HG03565 (cell line): ENCODE measurements at regions not wholly inside any gene's neighbourhood (a gene's known extent, or its start where the extent isn't known, plus 50 kb on each side); places are given as distances from the start of the nearest gene placed in this dataset.

Experiments used
- ATAC-seq: cut with Tn5 transposase; IDR thresholded peaks from one replicate; pipeline ENCODE4 v1.9.1; 2021; ENCODE audit warnings: mild to moderate bottlenecking, moderate library complexity; ENCODE audit not compliant: unreplicated experiment

- ATAC-seq: no peak
Measured at GRCh38 chr3:182244222-182244971, 532.7 kb downstream of the SOX2 start.

GRCh38 chr3:182245059-182245458 lies 533.3 kb downstream of the SOX2 start:
- ATAC-seq: no peak

GRCh38 chr3:182246870-182247269 lies 535.1 kb downstream of the SOX2 start:
- ATAC-seq: no peak

- no peak for ATAC-seq
Measured at GRCh38 chr3:182248349-182248880, 536.7 kb downstream of the SOX2 start.

- no peak for ATAC-seq
Measured at GRCh38 chr3:182252802-182253201, 540.5 kb upstream of the ATP11B start.

GRCh38 chr3:182255158-182255557 lies 538.1 kb upstream of the ATP11B start:
- ATAC-seq: no peak

GRCh38 chr3:182257361-182257760 lies 535.9 kb upstream of the ATP11B start:
- ATAC-seq: no peak

GRCh38 chr3:182258538-182259177 lies 534.6 kb upstream of the ATP11B start:
- no peak for ATAC-seq

- no peak for ATAC-seq
Measured at GRCh38 chr3:182259579-182259978, 533.7 kb upstream of the ATP11B start.

GRCh38 chr3:182261041-182261440 lies 532.3 kb upstream of the ATP11B start:
- ATAC-seq: no peak

GRCh38 chr3:182268711-182269110 lies 524.6 kb upstream of the ATP11B start:
- ATAC-seq: no peak

GRCh38 chr3:182276512-182276911 lies 516.8 kb upstream of the ATP11B start:
- no peak for ATAC-seq

- ATAC-seq: no peak
Measured at GRCh38 chr3:182284793-182285192, 508.5 kb upstream of the ATP11B start.

GRCh38 chr3:182292591-182292990 lies 500.7 kb upstream of the ATP11B start:
- no peak for ATAC-seq

- ATAC-seq: no peak
Measured at GRCh38 chr3:182294256-182294655, 499.0 kb upstream of the ATP11B start.

- no peak for ATAC-seq
Measured at GRCh38 chr3:182294696-182295095, 498.6 kb upstream of the ATP11B start.

GRCh38 chr3:182300266-182300665 lies 493.0 kb upstream of the ATP11B start:
- ATAC-seq: no peak

GRCh38 chr3:182303169-182303568 lies 490.1 kb upstream of the ATP11B start:
- no peak for ATAC-seq

- ATAC-seq: no peak
Measured at GRCh38 chr3:182305881-182306665, 487.2 kb upstream of the ATP11B start.

GRCh38 chr3:182308328-182308727 lies 485.0 kb upstream of the ATP11B start:
- ATAC-seq: no peak

- ATAC-seq: no peak
Measured at GRCh38 chr3:182309120-182309519, 484.2 kb upstream of the ATP11B start.

- ATAC-seq: no peak
Measured at GRCh38 chr3:182315313-182315712, 478.0 kb upstream of the ATP11B start.
